DOHH2 (cell line): ENCODE measurements at regions not wholly inside any gene's neighbourhood (a gene's known extent, or its start where the extent isn't known, plus 50 kb on each side); places are given as distances from the start of the nearest gene placed in this dataset.

Experiments
- CTCF ChIP-seq: fragments of 200-600 bp; sonication (generic); IDR thresholded peaks from one replicate; pipeline ENCODE4 v1.5.1; 2014; ENCODE audit warnings: antibody characterized with exemption, mild to moderate bottlenecking, low read depth, low read length; ENCODE audit not compliant: poor library complexity, severe bottlenecking
- EZH2phosphoT487 ChIP-seq: fragments of 200-600 bp; sonication (generic); IDR thresholded peaks from 2 replicates; pipeline ENCODE4 v1.6.1; 2017; ENCODE audit warnings: borderline replicate concordance, mild to moderate bottlenecking, antibody characterized with exemption, low read length, moderate library complexity, mixed read lengths

GRCh38 chr2:16055848-16056580 lies 115.7 kb downstream of the MYCN start:
- TF ChIP-seq EZH2phosphoT487 (no peak), CTCF (no peak)
